ENCODE measurements at regions not wholly inside any gene's neighbourhood (a gene's known extent, or its start where the extent isn't known, plus 50 kb on each side); places are given as distances from the start of the nearest gene placed in this dataset.

DNA sequence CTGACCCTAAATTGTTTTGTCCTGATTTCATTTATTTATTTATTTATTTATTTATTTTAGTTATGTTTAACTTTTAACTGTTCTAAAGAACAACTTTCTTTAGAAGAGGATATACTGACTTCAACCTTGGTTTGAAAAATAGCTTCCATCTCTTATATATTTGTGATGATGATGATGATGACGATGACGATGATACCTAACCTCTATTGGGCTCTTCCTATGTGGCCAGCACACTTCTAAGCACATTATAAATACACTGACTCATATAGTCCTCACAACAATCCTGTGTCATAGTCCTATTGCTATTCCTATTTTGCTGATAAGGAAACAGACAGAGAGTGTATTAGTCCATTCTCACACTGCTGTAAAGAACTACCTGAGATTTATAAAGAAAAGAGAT, 162.9 kb upstream of the KIAA1217 start (continued):
- TF ChIP-seq CHD7 (IDR thresholded peaks at IDR 0.05; ENCODE audit: insufficient replicate concordance, low read length) (no peak), RBBP5 (IDR thresholded peaks at IDR 0.05; ENCODE audit: borderline replicate concordance, low read depth, low read length) (no peak), SP2 (IDR thresholded peaks at IDR 0.05; ENCODE audit: low read length) (no peak), SIRT6 (IDR thresholded peaks at IDR 0.05; ENCODE audit: low read length) (no peak), MAFK (IDR thresholded peaks at IDR 0.05; ENCODE audit: low read depth, low read length) (no peak)
